OCI-LY7 (cell line): ENCODE measurements at regions not wholly inside any gene's neighbourhood (a gene's known extent, or its start where the extent isn't known, plus 50 kb on each side); places are given as distances from the start of the nearest gene placed in this dataset.

Experiments
- BruUV-seq: library from RNA; stranded (reverse); fragments of 400-500 nt; replicated peaks from 2 replicates; lab custom pipeline; 2021; lab: Mats Ljungman, UMichigan
- CTCF ChIA-PET: fragments of 300-600 bp; sonication (Branson Sonifier 250); formaldehyde crosslinking; loops from one replicate; lab custom pipeline; 2022; ENCODE audit warnings: antibody characterized with exemption; ENCODE audit not compliant: unreplicated experiment; lab: Charles Lee
- POLR2A ChIA-PET: fragments of 300-600 bp; sonication (Branson Sonifier 250); formaldehyde crosslinking; loops from one replicate; lab custom pipeline; 2022; ENCODE audit warnings: antibody characterized with exemption; lab: Charles Lee
- DNase-seq: peaks from one replicate; pipeline ENCODE4 v3.0.0-alpha.2; 2015; ENCODE audit warnings: low spot score
- H2AFZ ChIP-seq: fragments of 200-600 bp; sonication (generic), shearing (Covaris generic); 2 replicates; pipeline ENCODE4 v1.6.1; 2014; ENCODE audit warnings: mild to moderate bottlenecking, antibody characterized with exemption, low read length, moderate library complexity
- H3K27ac ChIP-seq: fragments of 200-600 bp; sonication (generic); 2 replicates; pipeline ENCODE4 v1.5.1; 2014; ENCODE audit warnings: mixed run types, low read depth, mild to moderate bottlenecking, moderate library complexity, low read length, inconsistent platforms; ENCODE audit not compliant: poor library complexity, severe bottlenecking
- H3K36me3 ChIP-seq: fragments of 200-600 bp; sonication (generic); 2 replicates; pipeline ENCODE4 v1.6.1; 2014; ENCODE audit warnings: mild to moderate bottlenecking, antibody characterized with exemption, low read length, moderate library complexity, mixed read lengths; ENCODE audit not compliant: insufficient read depth
- H3K4me1 ChIP-seq: fragments of 200-600 bp; sonication (generic); 2 replicates; pipeline ENCODE4 v1.5.1; 2014; ENCODE audit warnings: mild to moderate bottlenecking, low read length; ENCODE audit not compliant: insufficient read depth, poor library complexity, severe bottlenecking
- H3K4me2 ChIP-seq: fragments of 200-600 bp; sonication (generic); 2 replicates; pipeline ENCODE4 v1.6.1; 2014; ENCODE audit warnings: mild to moderate bottlenecking, low read length
- H3K4me3 ChIP-seq: fragments of 200-600 bp; sonication (generic); 2 replicates; pipeline ENCODE4 v1.5.1; 2014; ENCODE audit warnings: mild to moderate bottlenecking, low read depth, low read length; ENCODE audit not compliant: poor library complexity, severe bottlenecking
- H3K79me2 ChIP-seq: fragments of 200-600 bp; sonication (generic); 2 replicates; pipeline ENCODE4 v1.6.1; 2016; ENCODE audit warnings: low read depth, mild to moderate bottlenecking, low read length, moderate library complexity, mixed read lengths; ENCODE audit not compliant: insufficient read depth
- H3K9me2 ChIP-seq: fragments of 200-600 bp; sonication (generic); 2 replicates; pipeline ENCODE4 v1.6.1; 2016; ENCODE audit warnings: mild to moderate bottlenecking, low read length, mixed read lengths; ENCODE audit not compliant: insufficient read depth
- H3K9me3 ChIP-seq: fragments of 200-600 bp; sonication (generic); 2 replicates; pipeline ENCODE4 v1.6.1; 2014; ENCODE audit warnings: mild to moderate bottlenecking, mixed run types, low read length, mixed read lengths
- H4K20me1 ChIP-seq: fragments of 200-600 bp; sonication (generic); 2 replicates; pipeline ENCODE4 v1.6.1; 2014; ENCODE audit warnings: mild to moderate bottlenecking, antibody characterized with exemption, low read length, moderate library complexity, mixed read lengths; ENCODE audit not compliant: insufficient read depth
- CTCF ChIP-seq: fragments of 200-600 bp; sonication (generic); conservative IDR thresholded peaks from 2 replicates; pipeline ENCODE4 v1.5.1; 2014; ENCODE audit warnings: mild to moderate bottlenecking, antibody characterized with exemption, low read length, moderate library complexity, mixed read lengths
- EZH2phosphoT487 ChIP-seq: fragments of 200-600 bp; sonication (generic); IDR thresholded peaks from 2 replicates; pipeline ENCODE4 v1.6.1; 2018; ENCODE audit warnings: low read depth, borderline replicate concordance, mild to moderate bottlenecking, mixed run types, antibody characterized with exemption, low read length, moderate library complexity, mixed read lengths
- intact Hi-C: fragments of 100-400 bp; cut with micrococcal nuclease; formaldehyde crosslinking; loops from one replicate; pipeline ENCODE4 v1.10.0; 2022; ENCODE audit not compliant: unreplicated experiment

GRCh38 chr2:19480673-19481072 lies 122.2 kb upstream of the OSR1 start:
- TF ChIP-seq CTCF: no peak
- no peak for TF ChIP-seq EZH2phosphoT487
- H3K9me3 ChIP-seq: no peaks in the 10 kb centered on the region
- no TSS peak for BruUV-seq
- no peak overlapping the region for H3K27ac ChIP-seq
- H3K79me2 ChIP-seq: no peaks in the 10 kb centered on the region
- H3K9me2 ChIP-seq: no peaks in the 10 kb centered on the region
- CTCF ChIA-PET: no interaction called here
- H3K4me1 ChIP-seq: peaks cover 7% of the 10 kb centered on the region
- H3K36me3 ChIP-seq: no peaks in the 10 kb centered on the region
- intact Hi-C loops: no loop called here
- POLR2A ChIA-PET: no interaction called here
- H3K4me3 ChIP-seq: no peak overlapping the region
- no peaks in the 10 kb centered on the region for H4K20me1 ChIP-seq
- no peak overlapping the region for H3K4me2 ChIP-seq
- H2AFZ ChIP-seq: no peak overlapping the region
- no peak for DNase-seq

- Histone ChIP-seq H3K4me2 (no peak overlapping the region), H3K9me3 (no peaks in the 10 kb centered on the region), H2AFZ (no peak overlapping the region), H3K9me2 (no peaks in the 10 kb centered on the region), H4K20me1 (no peaks in the 10 kb centered on the region), H3K36me3 (no peaks in the 10 kb centered on the region), H3K4me1 (peaks cover 3% of the 10 kb centered on the region), H3K4me3 (no peak overlapping the region), H3K27ac (no peak overlapping the region), H3K79me2 (no peaks in the 10 kb centered on the region)
- ChIA-PET CTCF (no interaction called here), POLR2A (no interaction called here)
- TF ChIP-seq EZH2phosphoT487 (no peak), CTCF (no peak)
- intact Hi-C loops: no loop called here
- no peak for DNase-seq
- no TSS peak for BruUV-seq
Observed at GRCh38 chr2:19479666-19480065, 121.2 kb upstream of the OSR1 start.

- no peak overlapping the region for H3K4me2 ChIP-seq
- H4K20me1 ChIP-seq: no peaks in the 10 kb centered on the region
- no peak for DNase-seq
- H3K9me3 ChIP-seq: no peaks in the 10 kb centered on the region
- no peak overlapping the region for H3K4me3 ChIP-seq
- H3K9me2 ChIP-seq: no peaks in the 10 kb centered on the region
- POLR2A ChIA-PET: interaction anchor here (0.7 kb wide), 1 partner anchor 186 kb away, joined by 3 read pairs; no protein-coding TSS in a partner anchor
- TF ChIP-seq CTCF (no peak), EZH2phosphoT487 (no peak)
- intact Hi-C loops: no loop called here
- no peaks in the 10 kb centered on the region for H3K4me1 ChIP-seq
- H2AFZ ChIP-seq: no peak overlapping the region
- CTCF ChIA-PET: no interaction called here
- no peaks in the 10 kb centered on the region for H3K79me2 ChIP-seq
- no peaks in the 10 kb centered on the region for H3K36me3 ChIP-seq
- no peak overlapping the region for H3K27ac ChIP-seq
- no TSS peak for BruUV-seq
Observed at GRCh38 chr2:19478409-19478808, 120.0 kb upstream of the OSR1 start.
